Activated B cell treated with CpG ODN at 0.5 μM for 24 hours (primary cell): ENCODE measurements at regions not wholly inside any gene's neighbourhood (a gene's known extent, or its start where the extent isn't known, plus 50 kb on each side); places are given as distances from the start of the nearest gene placed in this dataset.
"Not testable (repeated sequence)": the region's sequence is repeated elsewhere in the genome, so short reads cannot be mapped to it uniquely, and the experiment has no call there.

Experiments used
- ATAC-seq: fragments of 200-7000 bp; cut with Tn5 transposase; one replicate; pipeline ENCODE4 v1.10.0; 2021; ENCODE audit warnings: low read depth, mild to moderate bottlenecking, moderate library complexity
- CTCF ChIA-PET: fragments of 350-600 bp; sonication (Branson Sonifier 250); formaldehyde crosslinking; loops from one replicate; lab custom pipeline; 2021; ENCODE audit warnings: antibody characterized with exemption; lab: Charles Lee
- POLR2A ChIA-PET: fragments of 350-600 bp; sonication (Branson Sonifier 250); formaldehyde crosslinking; loops from one replicate; lab custom pipeline; 2021; ENCODE audit warnings: antibody characterized with exemption; lab: Charles Lee
- DNase-seq: peaks from one replicate; pipeline ENCODE4 v3.0.0; 2022
- H3K27ac Mint-ChIP-seq: one replicate; pipeline ENCODE4 v1.8.0; 2020; ENCODE audit warnings: mixed read lengths
- H3K27me3 Mint-ChIP-seq: one replicate; pipeline ENCODE4 v1.8.0; 2021; ENCODE audit warnings: mixed read lengths
- H3K36me3 Mint-ChIP-seq: one replicate; pipeline ENCODE4 v1.8.0; 2021; ENCODE audit warnings: low read depth, mixed read lengths
- H3K4me1 Mint-ChIP-seq: one replicate; pipeline ENCODE4 v1.8.0; 2021; ENCODE audit warnings: mixed read lengths
- H3K4me3 Mint-ChIP-seq: one replicate; pipeline ENCODE4 v1.8.0; 2020; ENCODE audit warnings: mild to moderate bottlenecking, mixed read lengths
- H3K9me3 Mint-ChIP-seq: one replicate; pipeline ENCODE4 v1.8.0; 2020; ENCODE audit warnings: mixed read lengths
- intact Hi-C: fragments of 100-400 bp; cut with micrococcal nuclease; formaldehyde crosslinking; loops from one replicate; pipeline ENCODE4 v1.15.1; 2024
- TF ChIP-seq, protein P1 (sequence below): fragments of 200-600 bp; IDR thresholded peaks from one replicate; pipeline ENCODE4 v1.8.0; 2022; ENCODE audit warnings: antibody characterized with exemption, mild to moderate bottlenecking

DNA sequence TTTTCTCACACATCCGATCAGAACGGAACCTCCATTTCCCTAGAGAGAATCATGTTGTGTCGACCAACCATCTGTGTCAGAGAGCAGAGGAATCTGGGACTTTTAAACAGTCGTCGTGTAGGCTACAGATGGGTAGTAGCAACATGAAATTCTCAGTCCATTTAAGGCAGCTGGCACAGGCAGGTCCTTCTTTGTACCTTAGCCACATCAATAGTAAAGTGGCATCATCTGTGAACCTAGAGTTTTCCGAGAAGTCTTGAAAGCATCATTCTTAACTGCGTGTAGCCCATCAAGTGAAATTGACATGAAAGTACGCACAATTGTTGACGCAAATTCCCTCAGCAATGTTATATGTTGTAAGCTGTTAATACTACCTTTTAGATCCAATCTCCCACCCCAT lies 114.5 kb upstream of the GRM7 start:
- no peaks in the 10 kb centered on the region for H3K36me3 Mint-ChIP-seq
- no peak for ATAC-seq
- POLR2A ChIA-PET: no interaction called here

DNA sequence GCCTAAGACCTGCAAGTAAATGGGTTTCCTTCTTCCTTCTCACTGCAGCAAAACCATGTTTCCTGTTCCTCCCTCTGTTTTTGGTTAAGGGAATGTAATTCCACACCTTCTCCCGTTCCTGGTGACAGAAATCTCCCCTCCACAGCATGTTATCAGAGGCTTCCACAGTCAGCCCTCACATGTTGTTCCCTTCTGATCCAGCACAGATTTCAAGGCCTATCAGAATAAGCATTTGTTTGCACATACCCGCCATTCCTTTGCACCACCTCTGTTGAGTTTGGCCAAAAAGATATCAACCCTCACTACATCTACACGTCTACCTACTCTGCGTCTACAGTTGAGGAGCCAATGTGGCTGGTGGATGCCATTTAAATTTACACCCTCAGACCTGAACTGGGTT lies 113.9 kb upstream of the GRM7 start:
- Mint-ChIP-seq H3K4me1 (no peaks in the 10 kb centered on the region), H3K9me3 (no peaks in the 10 kb centered on the region), H3K27ac (no peak overlapping the region), H3K36me3 (no peaks in the 10 kb centered on the region), H3K4me3 (no peak overlapping the region), H3K27me3 (no peaks in the 10 kb centered on the region)
- ATAC-seq (no peak), DNase-seq (no peak)
- TF ChIP-seq, protein P1, sequence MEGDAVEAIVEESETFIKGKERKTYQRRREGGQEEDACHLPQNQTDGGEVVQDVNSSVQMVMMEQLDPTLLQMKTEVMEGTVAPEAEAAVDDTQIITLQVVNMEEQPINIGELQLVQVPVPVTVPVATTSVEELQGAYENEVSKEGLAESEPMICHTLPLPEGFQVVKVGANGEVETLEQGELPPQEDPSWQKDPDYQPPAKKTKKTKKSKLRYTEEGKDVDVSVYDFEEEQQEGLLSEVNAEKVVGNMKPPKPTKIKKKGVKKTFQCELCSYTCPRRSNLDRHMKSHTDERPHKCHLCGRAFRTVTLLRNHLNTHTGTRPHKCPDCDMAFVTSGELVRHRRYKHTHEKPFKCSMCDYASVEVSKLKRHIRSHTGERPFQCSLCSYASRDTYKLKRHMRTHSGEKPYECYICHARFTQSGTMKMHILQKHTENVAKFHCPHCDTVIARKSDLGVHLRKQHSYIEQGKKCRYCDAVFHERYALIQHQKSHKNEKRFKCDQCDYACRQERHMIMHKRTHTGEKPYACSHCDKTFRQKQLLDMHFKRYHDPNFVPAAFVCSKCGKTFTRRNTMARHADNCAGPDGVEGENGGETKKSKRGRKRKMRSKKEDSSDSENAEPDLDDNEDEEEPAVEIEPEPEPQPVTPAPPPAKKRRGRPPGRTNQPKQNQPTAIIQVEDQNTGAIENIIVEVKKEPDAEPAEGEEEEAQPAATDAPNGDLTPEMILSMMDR: no peak
- ChIA-PET CTCF (no interaction called here), POLR2A (no interaction called here)
- intact Hi-C loops: no loop called here

More for the DNA sequence above, 114.5 kb upstream of the GRM7 start:
- Mint-ChIP-seq H3K27ac (no peak overlapping the region), H3K9me3 (no peaks in the 10 kb centered on the region), H3K4me1 (no peaks in the 10 kb centered on the region), H3K4me3 (no peak overlapping the region), H3K27me3 (no peaks in the 10 kb centered on the region)
- intact Hi-C loops: no loop called here
- TF ChIP-seq, protein P1: no peak
- DNase-seq: no peak
- CTCF ChIA-PET: no interaction called here

DNA sequence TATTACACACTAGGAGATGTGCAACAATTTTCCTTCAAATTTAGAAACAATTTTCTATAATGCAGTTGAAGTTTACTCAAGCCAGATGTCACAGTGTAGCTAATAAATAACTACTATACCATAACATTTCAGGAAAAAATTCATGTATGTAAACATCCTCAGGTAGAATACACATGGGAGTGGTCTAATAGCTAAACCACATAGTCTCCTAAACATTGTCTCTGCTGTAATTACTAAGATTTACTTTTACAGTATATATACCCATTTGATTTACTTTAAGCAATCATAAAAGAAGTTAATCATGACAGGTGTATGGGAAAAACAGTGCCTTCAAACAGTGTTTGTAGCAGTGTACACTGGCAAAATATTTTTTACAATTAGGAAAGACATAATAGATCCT lies 110.1 kb upstream of the GRM7 start:
- ATAC-seq (no peak), DNase-seq (no peak)
- H3K36me3 Mint-ChIP-seq: no peaks in the 10 kb centered on the region
- H3K27ac Mint-ChIP-seq: no peak overlapping the region
- peaks cover 7% of the 10 kb centered on the region for H3K9me3 Mint-ChIP-seq
- intact Hi-C loops: no loop called here
- TF ChIP-seq, protein P1: no peak
- ChIA-PET CTCF (no interaction called here), POLR2A (no interaction called here)
- H3K27me3 Mint-ChIP-seq: no peaks in the 10 kb centered on the region
- no peak overlapping the region for H3K4me3 Mint-ChIP-seq
- no peaks in the 10 kb centered on the region for H3K4me1 Mint-ChIP-seq

DNA sequence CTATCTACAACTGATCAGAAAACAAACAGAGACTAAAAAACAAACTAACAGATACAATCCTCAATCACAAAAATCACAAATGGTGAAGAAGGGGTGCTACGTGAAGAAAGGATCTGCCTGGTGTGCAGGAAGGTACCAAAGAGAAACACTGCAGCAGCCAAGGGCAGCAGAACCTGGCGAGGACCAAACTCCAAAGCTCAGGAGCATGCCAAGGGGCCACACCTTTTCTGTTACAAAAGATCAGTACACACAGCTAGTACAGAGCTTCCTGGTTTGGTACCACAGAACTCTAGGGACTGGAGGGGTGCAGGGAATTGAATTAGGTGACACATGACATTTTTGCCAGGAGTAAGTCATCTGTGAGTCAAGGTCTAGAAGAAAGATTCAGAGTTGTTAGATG lies 107.4 kb upstream of the GRM7 start:
- Mint-ChIP-seq H3K4me3 (no peak overlapping the region), H3K9me3 (peaks cover 7% of the 10 kb centered on the region), H3K36me3 (no peaks in the 10 kb centered on the region), H3K4me1 (no peaks in the 10 kb centered on the region), H3K27ac (no peak overlapping the region), H3K27me3 (no peaks in the 10 kb centered on the region)
- ChIA-PET POLR2A (no interaction called here), CTCF (no interaction called here)
- intact Hi-C loops: loop anchor here (1.0 kb wide), 1 partner anchor 43 kb away; no protein-coding TSS in a partner anchor
- TF ChIP-seq, protein P1: no peak
- ATAC-seq (no peak), DNase-seq (no peak)

DNA sequence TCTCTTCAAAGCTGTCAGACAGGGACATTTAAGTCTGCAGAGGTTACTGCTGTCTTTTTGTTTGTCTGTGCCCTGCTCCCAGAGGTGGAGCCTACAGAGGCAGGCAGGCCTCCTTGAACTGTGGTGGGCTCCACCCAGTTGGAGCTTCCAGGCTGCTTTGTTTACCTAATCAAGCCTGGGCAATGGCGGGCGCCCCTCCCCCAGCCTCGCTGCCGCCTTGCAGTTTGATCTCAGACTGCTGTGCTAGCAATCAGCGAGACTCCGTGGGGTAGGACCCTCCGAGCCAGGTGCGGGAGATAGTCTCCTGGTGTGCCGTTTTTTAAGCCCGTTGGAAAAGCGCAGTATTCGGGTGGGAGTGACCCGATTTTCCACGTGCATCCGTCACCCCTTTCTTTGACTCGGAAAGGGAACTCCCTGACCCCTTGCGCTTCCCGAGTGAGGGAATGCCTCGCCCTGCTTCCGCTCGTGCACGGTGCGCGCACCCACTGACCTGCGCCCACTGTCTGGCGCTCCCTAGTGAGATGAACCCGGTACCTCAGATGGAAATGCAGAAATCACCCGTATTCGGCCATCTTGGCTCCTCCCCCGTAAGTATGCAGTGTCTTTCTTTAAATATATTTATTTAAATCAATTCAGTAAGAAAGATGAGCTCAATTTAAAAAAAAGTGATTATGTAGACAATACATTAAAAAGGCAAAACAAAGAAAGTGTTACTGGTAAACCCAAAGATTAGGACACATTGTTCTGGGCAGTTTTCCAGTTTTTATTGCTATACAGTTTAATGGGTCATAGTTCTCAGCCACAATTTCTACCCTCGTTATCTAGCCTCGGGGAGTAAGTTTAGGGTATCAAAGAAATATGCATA lies 91.2 kb upstream of the GRM7 start:
- H3K9me3 Mint-ChIP-seq, H3K4me3 Mint-ChIP-seq, H3K27me3 Mint-ChIP-seq, ATAC-seq, POLR2A ChIA-PET, H3K27ac Mint-ChIP-seq, CTCF ChIA-PET, DNase-seq, H3K4me1 Mint-ChIP-seq, H3K36me3 Mint-ChIP-seq, intact Hi-C loops: not testable (repeated sequence)

DNA sequence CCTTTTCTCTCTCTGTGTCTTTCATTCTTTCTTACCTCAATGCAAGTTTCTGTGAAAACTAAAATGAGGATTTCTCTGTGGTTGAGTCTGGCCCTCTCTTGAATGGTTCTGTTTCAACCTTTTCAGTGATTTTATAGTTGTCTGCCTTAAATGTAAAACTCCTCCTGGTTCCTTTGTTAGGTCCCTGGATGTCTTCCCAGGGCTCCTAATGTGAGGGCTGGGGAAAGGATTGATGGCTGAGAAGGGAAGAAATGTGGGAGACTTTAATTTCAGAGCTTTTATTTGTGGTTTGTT lies 90.6 kb upstream of the GRM7 start:
- TF ChIP-seq, protein P1: no peak
- no peaks in the 10 kb centered on the region for H3K27me3 Mint-ChIP-seq
- no peaks in the 10 kb centered on the region for H3K4me1 Mint-ChIP-seq
- no peaks in the 10 kb centered on the region for H3K36me3 Mint-ChIP-seq
- peaks cover 6% of the 10 kb centered on the region for H3K9me3 Mint-ChIP-seq
- intact Hi-C loops: no loop called here
- POLR2A ChIA-PET: no interaction called here
- DNase-seq (no peak), ATAC-seq (no peak)
- CTCF ChIA-PET: no interaction called here
- no peak overlapping the region for H3K27ac Mint-ChIP-seq
- H3K4me3 Mint-ChIP-seq: no peak overlapping the region
